ENCODE measurements at regions not wholly inside any gene's neighbourhood (a gene's known extent, or its start where the extent isn't known, plus 50 kb on each side); places are given as distances from the start of the nearest gene placed in this dataset.
"Not testable (repeated sequence)": the region's sequence is repeated elsewhere in the genome, so short reads cannot be mapped to it uniquely, and the experiment has no call there.

DNA sequence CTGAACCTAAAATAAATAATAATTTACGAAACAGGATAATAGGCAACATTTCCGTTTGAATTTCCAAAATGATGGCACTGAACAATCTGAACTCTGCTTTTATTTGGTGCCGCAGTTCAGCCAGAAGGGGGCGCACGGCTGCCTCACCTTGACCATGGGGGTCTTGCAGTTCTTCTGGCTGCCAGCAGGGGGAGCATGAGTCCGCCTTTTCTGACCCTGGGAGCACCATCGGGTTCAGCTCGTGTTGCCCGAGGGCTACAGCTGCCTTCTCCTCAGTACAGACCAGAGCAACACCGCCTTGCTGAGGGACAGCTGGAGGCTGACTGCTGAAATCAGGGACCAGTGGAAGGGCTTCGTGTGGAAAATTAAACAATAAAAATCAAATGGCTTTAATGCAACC, 420.3 kb downstream of the CDY2B start:
- TF ChIP-seq, protein P1, sequence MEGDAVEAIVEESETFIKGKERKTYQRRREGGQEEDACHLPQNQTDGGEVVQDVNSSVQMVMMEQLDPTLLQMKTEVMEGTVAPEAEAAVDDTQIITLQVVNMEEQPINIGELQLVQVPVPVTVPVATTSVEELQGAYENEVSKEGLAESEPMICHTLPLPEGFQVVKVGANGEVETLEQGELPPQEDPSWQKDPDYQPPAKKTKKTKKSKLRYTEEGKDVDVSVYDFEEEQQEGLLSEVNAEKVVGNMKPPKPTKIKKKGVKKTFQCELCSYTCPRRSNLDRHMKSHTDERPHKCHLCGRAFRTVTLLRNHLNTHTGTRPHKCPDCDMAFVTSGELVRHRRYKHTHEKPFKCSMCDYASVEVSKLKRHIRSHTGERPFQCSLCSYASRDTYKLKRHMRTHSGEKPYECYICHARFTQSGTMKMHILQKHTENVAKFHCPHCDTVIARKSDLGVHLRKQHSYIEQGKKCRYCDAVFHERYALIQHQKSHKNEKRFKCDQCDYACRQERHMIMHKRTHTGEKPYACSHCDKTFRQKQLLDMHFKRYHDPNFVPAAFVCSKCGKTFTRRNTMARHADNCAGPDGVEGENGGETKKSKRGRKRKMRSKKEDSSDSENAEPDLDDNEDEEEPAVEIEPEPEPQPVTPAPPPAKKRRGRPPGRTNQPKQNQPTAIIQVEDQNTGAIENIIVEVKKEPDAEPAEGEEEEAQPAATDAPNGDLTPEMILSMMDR (IDR thresholded peaks at IDR 0.05) = not testable (repeated sequence)
- TF ChIP-seq POLR2A (IDR thresholded peaks at IDR 0.05) = not testable (repeated sequence)
